ENCODE measurements at regions not wholly inside any gene's neighbourhood (a gene's known extent, or its start where the extent isn't known, plus 50 kb on each side); places are given as distances from the start of the nearest gene placed in this dataset.

- DNase-seq, result no peak
Observed at GRCh38 chr12:28601570-28602058, 411.4 kb downstream of the CCDC91 start.

GRCh38 chr12:28602786-28603185 is 412.5 kb downstream of the CCDC91 start:
- no peak for DNase-seq

GRCh38 chr12:28603239-28603638 is 413.0 kb downstream of the CCDC91 start:
- no peak for DNase-seq

DNA sequence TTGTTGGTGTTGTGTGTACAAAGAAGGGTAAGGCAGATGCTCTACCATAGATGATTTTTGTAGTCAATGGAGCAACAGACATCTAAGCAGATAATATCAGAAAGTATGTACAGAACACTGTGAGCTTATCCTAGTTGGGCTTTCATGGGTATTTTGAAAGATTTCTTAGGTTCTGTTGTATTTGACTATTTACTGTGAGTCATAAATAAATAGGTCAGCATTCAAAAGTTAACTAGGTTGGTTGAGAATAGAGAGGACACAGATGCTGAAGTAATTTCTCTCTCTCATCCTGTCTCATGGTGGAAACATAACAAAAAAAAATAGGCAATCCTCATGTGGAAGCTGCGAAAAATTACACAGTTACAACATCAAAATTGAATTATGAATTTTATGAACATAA is 413.5 kb downstream of the CCDC91 start:
- no peak for DNase-seq

DNA sequence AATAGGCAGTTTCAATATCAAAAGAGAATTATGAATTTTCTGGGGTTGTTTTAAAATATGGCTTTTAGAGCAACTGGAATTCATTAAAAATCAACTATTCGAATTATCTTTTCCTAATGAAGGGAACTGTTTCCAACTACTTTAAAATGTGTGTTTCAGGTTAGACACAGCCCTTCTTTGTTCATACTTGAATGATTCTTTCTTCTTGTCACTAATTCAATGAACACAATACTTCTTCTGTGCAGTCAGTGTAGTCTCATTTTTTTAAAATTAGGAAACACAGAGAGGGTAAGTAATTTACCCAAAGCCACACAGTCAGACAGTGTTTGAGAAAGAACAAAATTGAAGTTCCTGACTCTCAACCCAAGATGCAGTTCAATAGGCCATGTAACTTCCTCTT is 414.0 kb downstream of the CCDC91 start:
- DNase-seq, result no peak

DNA sequence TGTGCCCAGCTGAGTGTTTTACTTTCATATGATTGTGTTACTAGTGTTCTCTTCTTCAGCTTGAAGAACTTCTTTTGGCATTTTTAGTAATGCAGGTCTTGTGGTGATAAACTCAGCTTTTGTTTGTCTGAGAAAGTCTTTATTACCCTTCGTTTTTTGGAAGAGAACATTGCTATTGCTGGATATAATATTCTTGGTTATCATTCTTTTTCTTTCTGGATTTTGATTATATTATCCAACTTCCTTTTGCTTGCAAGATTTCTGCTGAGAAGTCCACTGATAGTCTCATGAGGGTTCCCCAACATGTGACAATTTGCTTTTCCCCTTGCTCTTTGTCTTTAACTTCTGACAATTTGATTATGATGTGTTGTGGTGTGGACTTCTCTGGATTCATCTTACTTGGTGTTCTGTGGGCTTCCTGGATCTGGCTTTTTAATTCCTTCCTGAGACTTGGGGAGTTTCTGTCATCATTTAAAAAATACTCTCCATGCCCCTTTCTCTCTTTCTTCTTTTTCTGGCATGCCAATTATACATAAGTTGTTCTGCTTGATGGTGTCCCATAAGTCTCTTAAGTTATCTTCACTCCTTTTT is 416.8 kb downstream of the CCDC91 start:
- no peak for DNase-seq

DNA sequence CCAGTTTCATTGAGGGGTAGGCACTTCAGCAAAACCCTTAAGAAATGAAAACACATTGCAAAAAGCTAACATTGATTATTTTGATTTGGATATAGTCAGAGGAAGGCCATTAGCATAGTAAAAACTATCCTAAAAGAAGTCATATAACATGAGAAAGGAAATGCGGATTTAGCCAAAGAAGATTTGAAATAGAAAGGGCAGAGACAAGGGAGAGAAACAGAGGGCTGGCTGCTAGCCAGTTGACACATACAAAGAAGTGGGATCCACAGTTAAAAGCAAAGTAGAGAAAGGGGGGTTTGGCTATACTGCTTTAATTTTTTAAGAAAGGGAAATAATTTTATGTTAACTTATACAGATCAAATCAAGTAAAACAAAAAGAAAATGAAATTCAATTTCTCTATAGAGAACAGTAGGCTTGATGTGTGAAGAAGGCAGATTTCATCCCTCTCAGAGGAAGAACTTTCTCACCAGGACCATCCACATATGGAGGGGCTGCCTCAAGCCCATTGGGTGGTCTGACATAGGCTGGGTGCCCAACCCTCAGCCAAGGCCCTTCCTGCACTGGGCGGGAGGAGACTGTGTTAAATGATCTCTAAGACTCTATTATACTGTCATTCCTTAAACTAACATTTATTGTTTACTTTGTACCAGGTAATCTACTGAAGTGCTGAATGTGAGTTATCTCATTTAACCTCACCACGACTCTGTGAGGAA is 420.3 kb downstream of the CCDC91 start:
- no peak for DNase-seq

DNA sequence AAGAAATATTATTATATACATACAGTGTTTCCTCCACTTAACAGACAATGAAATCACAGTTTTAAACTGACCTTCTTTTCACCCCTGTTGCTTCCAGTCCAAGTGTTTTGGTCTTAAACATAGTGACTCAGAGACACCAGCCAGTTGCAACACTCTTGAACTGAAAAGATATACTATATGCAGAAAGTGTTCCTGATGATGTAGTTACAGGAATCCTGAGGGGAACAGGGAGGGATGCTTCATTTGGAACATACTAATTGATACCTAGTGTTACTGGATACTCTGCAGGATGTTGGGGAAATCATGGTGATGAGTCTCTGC is 420.8 kb downstream of the CCDC91 start:
- DNase-seq, result no peak

DNA sequence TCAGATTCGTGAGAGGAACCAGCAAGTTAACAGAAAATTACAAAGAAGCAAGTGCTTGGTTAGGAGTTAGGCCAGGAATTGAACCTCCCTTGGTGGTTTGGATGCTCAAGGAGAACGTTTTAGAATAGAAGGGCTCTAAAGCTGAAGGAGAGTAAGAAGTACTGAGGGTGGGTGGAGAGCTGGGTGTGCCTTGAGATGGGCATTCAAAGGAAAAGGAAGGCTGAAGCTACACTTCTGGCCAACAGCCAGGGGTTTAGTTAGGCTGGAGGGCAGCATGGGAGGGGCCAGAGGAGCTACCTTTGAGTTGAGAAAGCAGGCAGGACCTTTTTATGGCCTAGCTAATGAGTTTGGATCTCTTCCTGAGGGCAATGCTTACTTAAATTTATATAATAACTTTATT is 421.2 kb downstream of the CCDC91 start:
- no peak for DNase-seq

DNA sequence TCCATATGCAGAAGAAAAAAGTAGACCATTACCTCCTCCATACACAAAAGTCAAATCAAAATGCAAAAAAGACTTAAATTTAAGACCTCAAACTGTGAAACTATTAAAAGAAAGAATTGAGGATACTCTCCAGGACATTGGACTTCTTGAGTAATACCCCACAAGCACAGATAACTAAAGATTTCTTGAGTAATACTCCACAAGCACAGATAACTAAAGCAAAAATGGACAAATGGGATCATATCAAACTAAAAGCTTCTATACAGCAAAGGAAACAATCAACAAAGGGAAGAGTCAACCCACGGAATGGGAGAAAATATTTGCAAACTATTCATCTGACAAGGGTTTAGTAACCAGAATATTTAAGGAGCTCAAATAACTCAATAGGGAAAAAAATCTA is 427.9 kb downstream of the CCDC91 start:
- DNase-seq, result no peak

- DNase-seq, result no peak
Observed at GRCh38 chr12:28618772-28619171, 428.5 kb downstream of the CCDC91 start.

GRCh38 chr12:28620281-28620680 is 430.0 kb downstream of the CCDC91 start:
- no peak for DNase-seq

DNA sequence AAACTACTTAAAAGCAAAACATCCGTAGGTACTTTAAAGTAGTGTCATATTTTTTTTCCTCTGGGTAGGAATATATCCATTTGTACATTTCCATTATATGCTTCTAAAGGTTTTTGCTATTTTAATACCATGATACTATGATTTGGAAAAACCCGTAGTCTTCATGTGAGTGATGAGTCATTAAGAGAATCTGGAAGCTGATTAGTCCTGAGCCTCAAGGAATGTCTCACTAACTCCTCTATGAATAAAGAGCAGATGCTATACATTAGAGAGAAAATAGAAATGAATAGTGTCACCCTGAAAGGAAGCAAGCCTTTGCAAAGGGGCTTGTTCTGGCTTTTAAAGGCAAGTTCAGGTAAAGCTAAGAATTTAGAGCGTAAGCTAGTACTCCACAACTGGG is 432.1 kb downstream of the CCDC91 start:
- no peak for DNase-seq

- DNase-seq, result no peak
Observed at GRCh38 chr12:28626504-28626903, 436.2 kb downstream of the CCDC91 start.

DNA sequence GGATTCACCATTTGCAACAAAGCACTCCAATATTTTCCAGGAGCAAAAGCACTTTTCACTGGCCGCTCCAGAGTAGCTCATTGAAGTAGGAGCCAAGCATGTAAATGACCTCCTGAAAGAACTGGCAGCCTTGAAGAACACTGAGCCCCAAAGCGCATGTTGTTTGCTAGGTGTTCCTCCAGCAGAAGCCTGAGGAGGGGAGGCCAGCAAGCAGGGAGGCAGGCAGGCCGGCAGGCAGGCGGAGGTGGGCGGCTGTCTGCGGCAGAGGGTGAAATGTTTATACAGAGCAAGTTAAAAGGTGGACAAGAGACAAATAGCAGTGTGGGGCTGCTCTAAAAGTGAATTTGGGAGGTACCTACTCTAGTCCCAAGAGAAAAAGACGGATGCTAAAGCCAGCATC is 439.4 kb downstream of the CCDC91 start:
- no peak for DNase-seq

DNA sequence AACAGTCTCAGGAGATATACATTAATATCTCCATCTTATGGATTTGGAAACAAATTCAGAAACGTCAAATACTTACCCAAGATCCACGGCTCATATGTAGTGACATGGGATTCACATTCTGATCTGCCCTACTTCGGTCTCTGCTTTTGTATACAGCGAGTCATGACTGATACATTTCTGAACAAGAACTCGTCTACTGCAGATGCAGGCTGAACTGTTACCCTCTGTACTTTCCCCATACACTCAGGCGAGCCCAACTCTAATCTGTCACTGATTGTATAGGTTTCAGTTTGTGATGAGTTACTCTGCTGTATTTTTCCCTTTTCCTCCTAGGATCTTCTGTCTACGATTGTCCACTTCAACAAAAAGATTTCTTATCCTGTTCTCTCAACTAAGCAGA is 441.6 kb downstream of the CCDC91 start:
- no peak for DNase-seq

DNA sequence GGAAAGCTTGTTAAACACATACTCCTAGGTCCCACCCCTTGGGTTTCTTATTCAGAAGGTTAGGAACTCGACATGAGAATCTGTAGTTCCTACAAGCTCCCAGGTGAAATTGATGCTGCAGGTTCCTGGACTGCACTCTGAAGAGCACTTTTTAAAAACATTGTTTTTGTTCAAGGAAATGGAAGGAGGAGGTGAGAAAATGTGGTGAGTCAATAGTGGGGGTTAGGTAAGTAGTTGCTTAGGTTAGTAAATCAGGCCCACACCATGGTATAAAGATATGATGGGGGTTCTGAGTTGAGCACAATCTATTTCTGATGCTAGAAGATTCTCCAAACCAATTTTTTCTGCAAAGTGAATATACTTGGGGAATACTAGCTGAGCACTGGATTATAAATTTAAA is 450.3 kb downstream of the CCDC91 start:
- DNase-seq, result no peak

DNA sequence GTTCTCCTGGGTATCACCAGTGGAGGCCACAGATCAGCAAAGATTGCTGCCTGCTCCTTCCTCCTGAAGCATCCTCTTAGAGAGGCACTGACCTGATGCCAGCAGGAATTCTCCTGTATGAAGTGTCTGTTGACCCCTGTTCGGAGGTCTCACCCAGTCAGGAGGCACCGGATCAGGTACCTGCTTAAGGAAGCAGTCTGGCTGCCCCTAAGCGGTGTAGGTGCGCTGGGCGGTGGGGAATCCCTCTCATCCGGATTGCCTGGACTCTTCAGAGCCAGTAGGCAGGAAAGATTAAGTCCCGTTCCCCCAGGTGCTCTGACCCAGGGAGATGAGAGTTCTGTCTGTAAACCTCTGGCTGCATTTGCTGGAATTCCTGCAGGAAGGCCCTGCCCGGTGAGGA is 455.2 kb downstream of the CCDC91 start:
- DNase-seq, result no peak

GRCh38 chr12:28645891-28646290 is 455.6 kb downstream of the CCDC91 start:
- no peak for DNase-seq

DNA sequence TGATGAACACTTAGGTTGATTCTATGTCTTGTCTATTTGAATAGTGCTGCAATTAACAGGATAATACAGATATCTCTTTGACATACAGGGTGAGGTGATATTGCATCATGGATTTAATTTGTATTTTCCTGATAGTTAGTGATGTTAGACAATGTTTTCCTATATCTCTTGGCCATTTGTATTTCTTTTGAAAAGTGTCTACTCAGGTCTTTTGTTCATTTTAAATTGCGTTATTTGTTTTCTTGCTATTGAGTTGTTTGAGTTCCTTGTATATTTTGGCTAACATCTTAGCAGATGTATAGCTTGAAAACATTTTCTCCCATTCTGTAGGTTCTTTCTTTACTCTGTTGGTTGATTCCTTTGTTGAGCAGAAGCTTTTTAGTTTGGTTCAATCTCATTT is 460.6 kb downstream of the CCDC91 start:
- no peak for DNase-seq

- no peak for DNase-seq
Observed at GRCh38 chr12:28652239-28652638, 462.0 kb downstream of the CCDC91 start.

- DNase-seq, result no peak
Observed at GRCh38 chr12:28681980-28682379, 467.1 kb upstream of the FAR2 start.

GRCh38 chr12:28683366-28683765 is 465.7 kb upstream of the FAR2 start:
- no peak for DNase-seq

DNA sequence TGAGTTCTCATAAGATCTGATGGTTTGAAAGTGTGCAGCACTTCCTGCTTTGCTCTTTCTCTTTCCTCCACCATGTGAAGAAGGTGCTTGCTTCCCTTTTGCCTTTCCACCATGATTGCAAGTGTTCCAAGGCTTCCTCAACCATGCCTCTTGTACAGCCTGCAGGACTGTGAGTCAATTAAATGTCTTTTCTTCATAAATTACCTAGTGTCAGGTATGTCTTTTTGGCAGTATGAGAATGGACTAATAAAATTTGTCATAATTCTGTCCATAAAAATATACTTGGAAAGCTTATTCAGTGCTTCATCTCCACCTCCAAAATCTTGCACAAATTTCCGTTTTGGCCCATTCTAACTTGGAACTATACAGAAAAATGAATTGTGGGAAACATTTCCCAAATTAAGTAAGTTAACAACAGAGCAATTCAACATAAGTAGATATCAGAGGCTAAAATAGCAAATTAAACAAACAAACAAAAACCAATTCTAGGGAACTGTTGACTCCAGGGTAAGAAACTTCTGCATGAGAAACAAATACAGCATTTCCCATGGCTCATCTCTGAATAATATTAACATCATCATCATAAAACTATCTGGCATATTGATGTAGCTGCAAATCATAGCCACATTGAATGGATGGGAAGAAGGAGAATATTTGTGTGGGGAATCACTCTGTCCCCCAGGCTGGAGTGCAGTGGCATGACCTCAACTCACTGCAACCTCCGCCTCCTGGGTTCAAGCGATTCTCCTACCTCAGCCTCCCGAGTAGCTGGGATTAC is 459.5 kb upstream of the FAR2 start:
- no peak for DNase-seq

All from CD4-positive, alpha-beta T cell treated with Interleukin-21 for 1 hour (primary cell).